Astrocyte of the cerebellum (primary cell): ENCODE measurements at regions not wholly inside any gene's neighbourhood (a gene's known extent, or its start where the extent isn't known, plus 50 kb on each side); places are given as distances from the start of the nearest gene placed in this dataset.

ENCODE experiments used
- DNase-seq: peaks from one replicate; pipeline ENCODE4 v3.0.0-alpha.2; 2011; ENCODE audit warnings: low read depth
- H3K4me3 ChIP-seq: 2 replicates; pipeline ENCODE4 v1.5.1; 2011; ENCODE audit warnings: mild to moderate bottlenecking, low read depth, low read length, moderate library complexity
- in situ Hi-C: cut with HindIII; loops from 2 replicates; pipeline ENCODE4 v1.10.0; 2017; ENCODE audit warnings: low sequenced_read_pairs
- TF ChIP-seq, protein P1 (sequence below): IDR thresholded peaks from 2 replicates; pipeline ENCODE4 v1.5.1; 2012; ENCODE audit warnings: low read length, low read depth, moderate library complexity, mild to moderate bottlenecking; ENCODE audit errors: missing control alignments

DNA sequence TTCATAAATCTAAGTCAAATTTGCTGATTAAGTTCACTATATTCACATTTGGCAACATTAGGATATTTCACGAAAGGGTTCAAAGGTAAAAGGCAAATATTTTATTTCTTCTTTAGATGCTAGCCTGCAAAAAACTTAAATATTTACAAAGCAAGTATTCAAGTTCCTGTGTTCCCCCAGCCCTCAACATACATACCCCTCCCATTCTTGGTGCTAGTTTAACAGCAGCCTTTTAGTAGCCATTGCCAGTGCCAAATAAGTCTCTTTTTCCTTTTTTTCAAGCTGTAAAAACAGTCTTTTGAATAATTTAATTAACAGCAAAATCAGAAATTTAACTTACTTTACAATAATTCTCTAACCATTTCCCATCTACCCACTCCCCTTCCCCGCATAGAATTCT is 288.5 kb upstream of the TMEM161B start:
- no peak for DNase-seq
- in situ Hi-C loops: no loop called here
- H3K4me3 ChIP-seq: no peak overlapping the region
- TF ChIP-seq, protein P1, sequence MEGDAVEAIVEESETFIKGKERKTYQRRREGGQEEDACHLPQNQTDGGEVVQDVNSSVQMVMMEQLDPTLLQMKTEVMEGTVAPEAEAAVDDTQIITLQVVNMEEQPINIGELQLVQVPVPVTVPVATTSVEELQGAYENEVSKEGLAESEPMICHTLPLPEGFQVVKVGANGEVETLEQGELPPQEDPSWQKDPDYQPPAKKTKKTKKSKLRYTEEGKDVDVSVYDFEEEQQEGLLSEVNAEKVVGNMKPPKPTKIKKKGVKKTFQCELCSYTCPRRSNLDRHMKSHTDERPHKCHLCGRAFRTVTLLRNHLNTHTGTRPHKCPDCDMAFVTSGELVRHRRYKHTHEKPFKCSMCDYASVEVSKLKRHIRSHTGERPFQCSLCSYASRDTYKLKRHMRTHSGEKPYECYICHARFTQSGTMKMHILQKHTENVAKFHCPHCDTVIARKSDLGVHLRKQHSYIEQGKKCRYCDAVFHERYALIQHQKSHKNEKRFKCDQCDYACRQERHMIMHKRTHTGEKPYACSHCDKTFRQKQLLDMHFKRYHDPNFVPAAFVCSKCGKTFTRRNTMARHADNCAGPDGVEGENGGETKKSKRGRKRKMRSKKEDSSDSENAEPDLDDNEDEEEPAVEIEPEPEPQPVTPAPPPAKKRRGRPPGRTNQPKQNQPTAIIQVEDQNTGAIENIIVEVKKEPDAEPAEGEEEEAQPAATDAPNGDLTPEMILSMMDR: no peak

DNA sequence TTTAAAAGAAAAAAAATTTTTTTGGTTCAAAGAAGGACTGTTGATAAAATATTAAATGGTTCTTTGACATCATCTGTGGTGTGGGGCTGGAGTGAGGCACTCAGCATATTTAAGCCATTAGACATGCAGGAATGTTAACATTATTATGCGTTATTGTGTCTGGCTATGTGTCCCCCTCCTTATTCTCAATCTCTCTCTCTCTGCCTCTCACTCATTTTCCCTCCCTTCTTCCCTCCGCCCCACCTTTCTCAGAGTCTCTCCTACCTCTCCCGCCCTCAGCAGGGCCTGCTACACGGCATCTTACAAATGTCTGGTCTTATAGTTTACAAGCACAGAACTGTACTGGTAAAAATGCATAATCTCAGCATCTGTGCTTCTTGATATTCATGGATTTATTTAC is 287.8 kb upstream of the TMEM161B start:
- TF ChIP-seq, protein P1: no peak
- H3K4me3 ChIP-seq: no peak overlapping the region
- in situ Hi-C loops: no loop called here
- DNase-seq: peak; percentile 32

GRCh38 chr5:88555674-88556073 is 287.0 kb upstream of the TMEM161B start:
- in situ Hi-C loops: no loop called here
- peak; percentile 22 for DNase-seq
- TF ChIP-seq, protein P1: no peak
- H3K4me3 ChIP-seq: no peak overlapping the region

GRCh38 chr5:88553986-88554385 is 285.3 kb upstream of the TMEM161B start:
- TF ChIP-seq, protein P1: no peak
- in situ Hi-C loops: no loop called here
- no peak overlapping the region for H3K4me3 ChIP-seq
- DNase-seq: no peak

GRCh38 chr5:88553136-88553875 is 284.7 kb upstream of the TMEM161B start:
- TF ChIP-seq, protein P1: no peak
- in situ Hi-C loops: no loop called here

DNA sequence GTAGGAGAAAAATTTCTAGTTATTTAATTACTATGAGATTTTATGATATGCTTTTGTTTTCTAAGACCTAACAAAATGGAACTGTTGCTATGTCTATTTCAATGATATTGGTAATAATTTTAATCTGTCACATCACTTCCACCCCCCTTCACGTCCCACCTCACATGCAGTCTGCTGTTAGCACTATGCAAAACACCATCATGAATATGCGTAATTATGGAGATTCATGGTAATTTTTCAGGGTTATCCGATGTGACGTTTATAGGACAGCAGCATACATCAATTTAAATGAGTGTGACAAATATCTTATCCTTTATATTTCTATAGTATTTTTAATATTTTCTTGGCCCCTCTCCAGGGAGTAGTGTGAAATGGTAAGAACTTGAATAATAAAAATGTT is 283.8 kb upstream of the TMEM161B start:
- in situ Hi-C loops: no loop called here
- no peak overlapping the region for H3K4me3 ChIP-seq
- DNase-seq: no peak
- TF ChIP-seq, protein P1: no peak

More at GRCh38 chr5:88553136-88553875, 284.7 kb upstream of the TMEM161B start:
- DNase-seq: no peak
- H3K4me3 ChIP-seq: no peak overlapping the region
